ENCODE measurements at regions not wholly inside any gene's neighbourhood (a gene's known extent, or its start where the extent isn't known, plus 50 kb on each side); places are given as distances from the start of the nearest gene placed in this dataset.

- TF ChIP-seq TAF1 (IDR thresholded peaks at IDR 0.05; ENCODE audit: low read depth, low read length): no peak
- TF ChIP-seq SPI1 (IDR thresholded peaks at IDR 0.05; ENCODE audit: low read depth, low read length): no peak
- no peak for TF ChIP-seq POLR2A (IDR thresholded peaks at IDR 0.05; ENCODE audit: low read depth, low read length)
- no peak for TF ChIP-seq POLR2AphosphoS5 (IDR thresholded peaks at IDR 0.05; ENCODE audit: low read depth, low read length)
These were observed 190.2 kb downstream of the GPAM start for GRCh38 chr10:111993321-111993720.

Data from GM12891 (cell line).